Colonic mucosa (tissue), 4 donors: ENCODE measurements at regions not wholly inside any gene's neighbourhood (a gene's known extent, or its start where the extent isn't known, plus 50 kb on each side); places are given as distances from the start of the nearest gene placed in this dataset.

Experiments
- DNase-seq: peaks from one replicate; pipeline ENCODE4 v3.0.0-alpha.2; 2020
- H3K27ac ChIP-seq: fragments of 200-600 bp; one replicate; pipeline ENCODE4 v1.8.0; 2021
- H3K27me3 ChIP-seq: fragments of 200-600 bp; one replicate; pipeline ENCODE4 v1.8.0; 2021
- H3K36me3 ChIP-seq: fragments of 200-600 bp; one replicate; pipeline ENCODE4 v1.8.0; 2021
- H3K4me1 ChIP-seq: fragments of 200-600 bp; one replicate; pipeline ENCODE4 v1.8.0; 2021; ENCODE audit warnings: mild to moderate bottlenecking
- H3K4me3 ChIP-seq: fragments of 200-600 bp; one replicate; pipeline ENCODE4 v1.8.0; 2021
- H3K9ac ChIP-seq, 2 donors: one replicate each; pipeline ENCODE4 v1.7.0; 2013; ENCODE audit warnings: control low read depth in 2 of 2, low read depth in 2 of 2, low read length in 2 of 2
- H3K9me3 ChIP-seq: fragments of 200-600 bp; one replicate; pipeline ENCODE4 v1.8.0; 2021
- CTCF ChIP-seq: fragments of 200-600 bp; IDR thresholded peaks from one replicate; pipeline ENCODE4 v1.8.0; 2022; ENCODE audit warnings: antibody characterized with exemption, mild to moderate bottlenecking
- intact Hi-C: fragments of 100-400 bp; cut with DNase I; formaldehyde crosslinking; loops from one replicate; pipeline ENCODE4 v1.14.1; 2022
- donor health status: healthy.
- donor health status: DM: no; HTN: no; CAD: no.
- donor health status: DM: no; HTN: no; CAD: no.

- no peaks in the 10 kb centered on the region for H3K27me3 ChIP-seq
- DNase-seq, result no peak
- H3K9me3 ChIP-seq, result no peaks in the 10 kb centered on the region
- no peaks in the 10 kb centered on the region for H3K36me3 ChIP-seq
- no peak overlapping the region for H3K9ac ChIP-seq
- H3K4me3 ChIP-seq, result no peak overlapping the region
- H3K27ac ChIP-seq, result no peak overlapping the region
- intact Hi-C loops, result no loop called here
- H3K4me1 ChIP-seq, result no peaks in the 10 kb centered on the region
- no peak for TF ChIP-seq CTCF
Measured at GRCh38 chr2:138395565-138396306, 105.8 kb upstream of the SPOPL start.

GRCh38 chr2:138396843-138397242 is 104.7 kb upstream of the SPOPL start:
- H3K9me3 ChIP-seq, result no peaks in the 10 kb centered on the region
- H3K4me1 ChIP-seq, result no peaks in the 10 kb centered on the region
- H3K36me3 ChIP-seq, result no peaks in the 10 kb centered on the region
- no peak for DNase-seq
- H3K27me3 ChIP-seq, result no peaks in the 10 kb centered on the region
- H3K4me3 ChIP-seq, result no peak overlapping the region
- intact Hi-C loops, result no loop called here
- H3K9ac ChIP-seq, result no peak overlapping the region
- no peak overlapping the region for H3K27ac ChIP-seq
- no peak for TF ChIP-seq CTCF

GRCh38 chr2:138403431-138403927 is 98.1 kb upstream of the SPOPL start:
- Histone ChIP-seq H3K9me3 (no peaks in the 10 kb centered on the region), H3K4me3 (no peak overlapping the region), H3K4me1 (no peaks in the 10 kb centered on the region), H3K27me3 (no peaks in the 10 kb centered on the region), H3K9ac (no peak overlapping the region), H3K36me3 (no peaks in the 10 kb centered on the region), H3K27ac (no peak overlapping the region)
- DNase-seq, result no peak
- no peak for TF ChIP-seq CTCF
- intact Hi-C loops, result no loop called here

- H3K4me1 ChIP-seq, result no peaks in the 10 kb centered on the region
- no peak overlapping the region for H3K9ac ChIP-seq
- no peaks in the 10 kb centered on the region for H3K36me3 ChIP-seq
- no peak overlapping the region for H3K4me3 ChIP-seq
- no peaks in the 10 kb centered on the region for H3K9me3 ChIP-seq
- no peak for TF ChIP-seq CTCF
- H3K27ac ChIP-seq, result no peak overlapping the region
- no peaks in the 10 kb centered on the region for H3K27me3 ChIP-seq
- DNase-seq, result no peak
- intact Hi-C loops, result no loop called here
Measured at GRCh38 chr2:138414014-138414413, 87.6 kb upstream of the SPOPL start.

- Histone ChIP-seq H3K4me1 (no peaks in the 10 kb centered on the region), H3K27ac (no peak overlapping the region), H3K9me3 (no peaks in the 10 kb centered on the region), H3K27me3 (no peaks in the 10 kb centered on the region), H3K9ac (no peak overlapping the region), H3K4me3 (no peak overlapping the region), H3K36me3 (no peaks in the 10 kb centered on the region)
- DNase-seq, result no peak
- intact Hi-C loops, result no loop called here
- no peak for TF ChIP-seq CTCF
Measured at GRCh38 chr2:138415985-138416384, 85.6 kb upstream of the SPOPL start.
